ENCODE measurements at regions not wholly inside any gene's neighbourhood (a gene's known extent, or its start where the extent isn't known, plus 50 kb on each side); places are given as distances from the start of the nearest gene placed in this dataset.

DNA sequence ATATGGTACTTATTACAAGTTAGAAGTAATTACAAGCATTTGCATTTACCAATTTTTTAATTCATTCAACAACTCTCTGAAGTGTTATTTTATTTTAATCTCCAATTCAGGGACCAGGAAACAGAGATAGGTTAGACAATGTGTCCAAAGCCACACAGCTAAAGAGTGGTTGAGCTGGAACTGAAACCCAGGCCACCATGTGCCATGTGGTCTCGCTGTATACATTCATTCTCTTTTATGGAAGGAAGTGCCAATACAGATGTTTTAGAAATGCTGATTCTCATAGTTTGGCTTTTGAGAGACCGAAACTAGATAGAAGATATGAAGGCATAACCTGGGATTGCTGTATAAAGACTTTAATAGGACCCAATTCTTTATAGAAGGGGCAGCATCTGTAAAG lies 684.6 kb upstream of the ID2 start:
- TF ChIP-seq POLR2A (IDR thresholded peaks at IDR 0.05), result no peak
- TF ChIP-seq, protein P1, sequence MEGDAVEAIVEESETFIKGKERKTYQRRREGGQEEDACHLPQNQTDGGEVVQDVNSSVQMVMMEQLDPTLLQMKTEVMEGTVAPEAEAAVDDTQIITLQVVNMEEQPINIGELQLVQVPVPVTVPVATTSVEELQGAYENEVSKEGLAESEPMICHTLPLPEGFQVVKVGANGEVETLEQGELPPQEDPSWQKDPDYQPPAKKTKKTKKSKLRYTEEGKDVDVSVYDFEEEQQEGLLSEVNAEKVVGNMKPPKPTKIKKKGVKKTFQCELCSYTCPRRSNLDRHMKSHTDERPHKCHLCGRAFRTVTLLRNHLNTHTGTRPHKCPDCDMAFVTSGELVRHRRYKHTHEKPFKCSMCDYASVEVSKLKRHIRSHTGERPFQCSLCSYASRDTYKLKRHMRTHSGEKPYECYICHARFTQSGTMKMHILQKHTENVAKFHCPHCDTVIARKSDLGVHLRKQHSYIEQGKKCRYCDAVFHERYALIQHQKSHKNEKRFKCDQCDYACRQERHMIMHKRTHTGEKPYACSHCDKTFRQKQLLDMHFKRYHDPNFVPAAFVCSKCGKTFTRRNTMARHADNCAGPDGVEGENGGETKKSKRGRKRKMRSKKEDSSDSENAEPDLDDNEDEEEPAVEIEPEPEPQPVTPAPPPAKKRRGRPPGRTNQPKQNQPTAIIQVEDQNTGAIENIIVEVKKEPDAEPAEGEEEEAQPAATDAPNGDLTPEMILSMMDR (IDR thresholded peaks at IDR 0.05), result no peak
- H3K9me3 ChIP-seq, result no peaks in the 10 kb centered on the region
- no peaks in the 10 kb centered on the region for H3K36me3 ChIP-seq
- intact Hi-C loops (cut with DNase I), result no loop called here
- DNase-seq, result no peak
- 92 to 98% (median 94%) methylated on average over 2 of the region's 2 CpGs for WGBS, 4 donors
- no peak overlapping the region for H3K27ac ChIP-seq
- H3K4me3 ChIP-seq, result no peak overlapping the region
- no peak for ATAC-seq
- peaks cover 0 to 9% (median 6%) of the 10 kb centered on the region in 12 donors for H3K4me1 ChIP-seq
- H3K27me3 ChIP-seq, result no peaks in the 10 kb centered on the region

DNA sequence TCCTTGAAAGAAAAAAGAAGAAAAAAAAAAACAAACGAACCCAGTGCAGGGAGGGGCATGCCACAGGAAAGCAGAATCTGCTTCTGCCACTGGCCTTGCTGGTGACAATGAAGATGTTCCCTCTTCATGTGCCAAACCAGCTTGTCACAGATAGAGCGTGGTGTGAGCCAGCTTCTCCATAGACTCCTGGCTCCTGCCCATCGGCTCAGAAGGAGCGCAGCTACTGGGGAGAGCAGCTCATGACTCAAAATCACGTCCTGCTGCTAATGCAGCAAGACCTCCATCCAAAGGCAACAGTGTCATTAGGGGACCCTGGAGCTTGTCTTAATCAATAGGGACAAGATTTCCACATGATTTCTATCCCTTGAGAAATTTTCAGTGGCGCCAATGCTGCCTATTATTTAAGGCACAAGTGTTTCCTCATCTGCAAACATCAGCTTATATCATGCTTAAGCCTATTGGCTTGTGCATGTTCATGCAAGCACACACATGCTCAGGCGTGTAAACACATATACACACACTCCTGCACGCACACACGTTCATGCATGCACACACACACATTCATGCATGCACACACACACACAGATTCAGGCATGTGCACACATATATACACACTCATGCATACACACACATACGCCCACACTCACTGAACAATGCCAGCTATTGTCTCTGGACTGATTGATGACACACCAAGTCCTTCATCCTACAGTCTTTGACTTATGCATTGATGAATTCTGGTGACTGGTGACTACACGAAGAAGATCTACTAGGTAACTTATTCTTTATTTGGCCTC lies 682.0 kb upstream of the ID2 start:
- TF ChIP-seq, protein P1 (IDR thresholded peaks at IDR 0.05), result no peak
- no peak for TF ChIP-seq POLR2A (IDR thresholded peaks at IDR 0.05)
- DNase-seq, result no peak
- Histone ChIP-seq H3K36me3 (no peaks in the 10 kb centered on the region), H3K4me3 (no peak overlapping the region), H3K9me3 (no peaks in the 10 kb centered on the region), H3K27me3 (no peaks in the 10 kb centered on the region), H3K27ac (no peak overlapping the region), H3K4me1 (peaks cover 0 to 24% (median 15%) of the 10 kb centered on the region in 12 donors)
- no peak for ATAC-seq
- 84 to 88% (median 87%) methylated on average over 11 of the region's 11 CpGs for whole genome bisulfite sequencing, 4 donors
- intact Hi-C loops (cut with DNase I), result loop anchor here in 7 of 10 donors (5.0 to 10.0 kb wide), 3 partner anchors 677 to 685 kb away; partner anchors contain the start of gene ID2 (in 6 of the 7)

DNA sequence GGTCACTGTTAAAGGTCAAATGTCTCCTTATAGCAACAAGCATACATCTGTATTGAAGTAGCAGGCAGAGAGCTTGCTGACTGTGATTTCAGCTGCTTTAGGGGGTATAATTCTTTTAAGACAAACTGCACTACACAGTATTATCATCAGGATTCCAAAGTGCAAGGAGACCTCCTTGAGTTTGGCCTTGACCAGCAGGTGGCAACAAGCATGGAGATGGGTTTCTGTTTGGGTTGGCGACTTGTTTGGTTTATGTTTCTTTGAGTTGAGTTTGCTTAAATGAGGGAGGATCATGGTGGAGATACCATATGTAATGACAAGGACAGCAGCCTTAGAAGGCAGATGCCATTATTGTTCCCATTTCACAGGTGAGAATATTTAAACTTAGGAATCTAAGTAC lies 681.0 kb upstream of the ID2 start:
- H3K36me3 ChIP-seq, result no peaks in the 10 kb centered on the region
- intact Hi-C loops (cut with DNase I), result loop anchor here in 7 of 10 donors (5.0 to 10.0 kb wide), 3 partner anchors 676 to 684 kb away; partner anchors contain the start of gene ID2 (in 6 of the 7)
- H3K4me1 ChIP-seq, result peaks cover 0 to 24% (median 15%) of the 10 kb centered on the region in 12 donors
- no peaks in the 10 kb centered on the region for H3K9me3 ChIP-seq
- DNase-seq, result no peak
- no peak overlapping the region for H3K27ac ChIP-seq
- H3K4me3 ChIP-seq, result no peak overlapping the region
- H3K27me3 ChIP-seq, result no peaks in the 10 kb centered on the region
- 71 to 97% (median 95%) methylated on average over 1 of the region's 1 CpG for WGBS, 4 donors
- no peak for ATAC-seq
- TF ChIP-seq POLR2A (IDR thresholded peaks at IDR 0.05), result no peak
- TF ChIP-seq, protein P1 (IDR thresholded peaks at IDR 0.05), result peak in 6 of 12 donors; percentile 6 to 36 (median 14)

DNA sequence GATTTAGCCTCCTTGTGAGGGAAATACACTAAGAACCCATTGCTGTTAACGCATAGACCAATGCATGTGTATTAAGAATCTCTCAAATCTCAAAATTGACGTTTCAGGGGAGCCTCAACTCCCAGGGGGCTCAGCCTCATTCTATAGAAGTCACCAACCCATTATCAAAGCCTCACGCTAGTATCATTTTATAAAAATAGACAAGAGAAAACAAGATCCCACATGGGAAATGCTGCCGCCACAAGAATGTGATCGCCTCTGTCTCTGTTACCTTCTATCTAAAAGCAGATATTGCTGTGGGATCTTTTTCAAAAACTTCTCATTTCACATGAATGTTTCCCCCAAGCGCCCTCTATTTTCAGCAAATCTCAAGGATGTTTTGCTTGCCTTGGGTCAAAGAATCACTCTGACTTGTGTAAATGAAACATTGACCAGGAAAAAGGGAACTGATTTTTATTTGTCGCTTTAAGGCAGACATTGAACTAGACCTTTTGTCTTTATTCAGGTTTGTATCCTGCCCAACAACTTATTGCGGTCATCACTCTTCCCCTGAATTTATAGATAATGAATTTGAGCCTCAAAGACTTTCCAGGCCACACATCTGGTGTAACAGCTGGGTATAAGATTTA lies 679.0 kb upstream of the ID2 start:
- DNase-seq (no peak), ATAC-seq (no peak)
- H3K27me3 ChIP-seq, result no peaks in the 10 kb centered on the region
- intact Hi-C loops (cut with DNase I), result loop anchor here in 7 of 10 donors (1.0 to 10.0 kb wide), 4 partner anchors 9 to 682 kb away; partner anchors contain the start of gene ID2 (in 6 of the 7)
- H3K36me3 ChIP-seq, result no peaks in the 10 kb centered on the region
- no peak overlapping the region for H3K4me3 ChIP-seq
- H3K9me3 ChIP-seq, result no peaks in the 10 kb centered on the region
- H3K27ac ChIP-seq, result peak overlapping the region in 9 of 12 donors; percentile 61 to 95 (median 81)
- WGBS, 4 donors, result 71 to 80% (median 75%) methylated on average over 8 of the region's 8 CpGs
- H3K4me1 ChIP-seq, result peaks cover 0 to 28% (median 15%) of the 10 kb centered on the region in 12 donors
- TF ChIP-seq, protein P1 (IDR thresholded peaks at IDR 0.05), result no peak
- TF ChIP-seq POLR2A (IDR thresholded peaks at IDR 0.05), result no peak

All from heart left ventricle (tissue), 16 donors.